A673 (cell line): ENCODE measurements at regions not wholly inside any gene's neighbourhood (a gene's known extent, or its start where the extent isn't known, plus 50 kb on each side); places are given as distances from the start of the nearest gene placed in this dataset.
"Not testable (repeated sequence)": the region's sequence is repeated elsewhere in the genome, so short reads cannot be mapped to it uniquely, and the experiment has no call there.

Experiments
- BruUV-seq: library from RNA; stranded (reverse); fragments of 400-500 nt; replicated peaks from 2 replicates; lab custom pipeline; 2021; lab: Mats Ljungman, UMichigan
- CTCF ChIA-PET: fragments of 300-600 bp; sonication (Branson Sonifier 250); formaldehyde crosslinking; loops from one replicate; lab custom pipeline; 2022; ENCODE audit warnings: antibody characterized with exemption; lab: Charles Lee
- POLR2A ChIA-PET: fragments of 300-600 bp; sonication (Branson Sonifier 250); formaldehyde crosslinking; loops from one replicate; lab custom pipeline; 2022; ENCODE audit warnings: antibody characterized with exemption; ENCODE audit not compliant: low non-redundant PET; lab: Charles Lee
- DNase-seq: peaks from one replicate; pipeline ENCODE4 v3.0.0-alpha.2; 2015; ENCODE audit warnings: low spot score
- H3K27ac ChIP-seq: fragments of 200-600 bp; sonication (generic); 2 replicates; pipeline ENCODE4 v1.5.1; 2016; ENCODE audit warnings: mixed run types, low read depth, mild to moderate bottlenecking, mixed read lengths, antibody characterized with exemption, low read length; ENCODE audit not compliant: poor library complexity, severe bottlenecking
- H3K27me3 ChIP-seq: fragments of 200-600 bp; sonication (generic); replicated peaks from 2 replicates; pipeline ENCODE4 v1.6.1; 2017; ENCODE audit warnings: mixed run types, low read depth, mild to moderate bottlenecking, mixed read lengths, antibody characterized with exemption, low read length; ENCODE audit not compliant: insufficient read depth, poor library complexity
- H3K36me3 ChIP-seq: fragments of 200-600 bp; sonication (generic); 2 replicates; pipeline ENCODE4 v1.6.1; 2016; ENCODE audit warnings: mixed run types, mild to moderate bottlenecking, mixed read lengths, antibody characterized with exemption, low read length; ENCODE audit not compliant: insufficient read depth, poor library complexity, severe bottlenecking
- H3K4me1 ChIP-seq: fragments of 200-600 bp; sonication (generic); 2 replicates; pipeline ENCODE4 v1.6.1; 2017; ENCODE audit warnings: mixed run types, mild to moderate bottlenecking, mixed read lengths, antibody characterized with exemption, low read length; ENCODE audit not compliant: insufficient read depth, poor library complexity, severe bottlenecking
- H3K4me3 ChIP-seq: fragments of 200-600 bp; sonication (generic); 2 replicates; pipeline ENCODE4 v1.5.1; 2016; ENCODE audit warnings: low read depth, mixed run types, mild to moderate bottlenecking, mixed read lengths, low read length; ENCODE audit not compliant: poor library complexity, severe bottlenecking
- H3K9me3 ChIP-seq: fragments of 200-600 bp; sonication (generic); 2 replicates; pipeline ENCODE4 v1.6.1; 2016; ENCODE audit warnings: mixed run types, low read depth, mild to moderate bottlenecking, mixed read lengths, antibody characterized with exemption, low read length; ENCODE audit not compliant: poor library complexity, severe bottlenecking
- EZH2 ChIP-seq: fragments of 200-600 bp; sonication (generic); IDR thresholded peaks from 2 replicates; pipeline ENCODE4 v1.6.1; 2017; ENCODE audit warnings: borderline replicate concordance, low read depth, mild to moderate bottlenecking, mixed read lengths, antibody characterized with exemption, low read length; ENCODE audit not compliant: poor library complexity, severe bottlenecking
- intact Hi-C: fragments of 100-400 bp; cut with micrococcal nuclease; formaldehyde crosslinking; loops from one replicate; pipeline ENCODE4 v1.10.0; 2022; ENCODE audit not compliant: unreplicated experiment
- TF ChIP-seq, protein P1 (sequence below): fragments of 300-800, 200-600 bp; sonication (generic); conservative IDR thresholded peaks from 2 replicates; pipeline ENCODE4 v1.5.1; 2017; ENCODE audit warnings: low read depth, mild to moderate bottlenecking, antibody characterized with exemption, low read length, moderate library complexity, mixed read lengths

DNA sequence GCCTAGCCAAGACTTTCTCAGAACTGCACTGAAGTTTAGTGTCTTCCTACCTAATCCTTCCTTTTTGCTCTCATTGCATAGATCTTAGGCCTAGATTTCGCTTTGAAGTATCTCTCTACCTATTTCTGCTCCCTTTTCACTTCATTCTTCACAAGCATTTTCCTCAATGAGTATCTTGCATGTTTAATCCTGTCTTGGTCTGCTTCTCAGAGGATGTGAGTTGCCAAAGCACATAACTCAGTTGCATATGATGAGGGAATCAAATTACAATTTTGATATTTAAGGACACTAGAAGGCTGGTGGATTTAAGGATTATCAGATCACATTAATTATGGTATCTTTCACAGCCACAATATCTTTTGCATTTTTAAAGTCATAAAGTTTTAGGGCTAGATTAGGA, 195.5 kb upstream of the DAAM1 start:
- no peaks in the 10 kb centered on the region for H3K27me3 ChIP-seq
- H3K36me3 ChIP-seq, result no peaks in the 10 kb centered on the region
- intact Hi-C loops, result no loop called here
- DNase-seq, result no peak
- H3K27ac ChIP-seq, result no peak overlapping the region
- H3K4me3 ChIP-seq, result no peak overlapping the region
- no peaks in the 10 kb centered on the region for H3K4me1 ChIP-seq
- H3K9me3 ChIP-seq, result no peaks in the 10 kb centered on the region
- TF ChIP-seq EZH2, result no peak
- TF ChIP-seq, protein P1, sequence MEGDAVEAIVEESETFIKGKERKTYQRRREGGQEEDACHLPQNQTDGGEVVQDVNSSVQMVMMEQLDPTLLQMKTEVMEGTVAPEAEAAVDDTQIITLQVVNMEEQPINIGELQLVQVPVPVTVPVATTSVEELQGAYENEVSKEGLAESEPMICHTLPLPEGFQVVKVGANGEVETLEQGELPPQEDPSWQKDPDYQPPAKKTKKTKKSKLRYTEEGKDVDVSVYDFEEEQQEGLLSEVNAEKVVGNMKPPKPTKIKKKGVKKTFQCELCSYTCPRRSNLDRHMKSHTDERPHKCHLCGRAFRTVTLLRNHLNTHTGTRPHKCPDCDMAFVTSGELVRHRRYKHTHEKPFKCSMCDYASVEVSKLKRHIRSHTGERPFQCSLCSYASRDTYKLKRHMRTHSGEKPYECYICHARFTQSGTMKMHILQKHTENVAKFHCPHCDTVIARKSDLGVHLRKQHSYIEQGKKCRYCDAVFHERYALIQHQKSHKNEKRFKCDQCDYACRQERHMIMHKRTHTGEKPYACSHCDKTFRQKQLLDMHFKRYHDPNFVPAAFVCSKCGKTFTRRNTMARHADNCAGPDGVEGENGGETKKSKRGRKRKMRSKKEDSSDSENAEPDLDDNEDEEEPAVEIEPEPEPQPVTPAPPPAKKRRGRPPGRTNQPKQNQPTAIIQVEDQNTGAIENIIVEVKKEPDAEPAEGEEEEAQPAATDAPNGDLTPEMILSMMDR, result no peak
- POLR2A ChIA-PET, result no interaction called here
- BruUV-seq, result no TSS peak
- CTCF ChIA-PET, result no interaction called here

DNA sequence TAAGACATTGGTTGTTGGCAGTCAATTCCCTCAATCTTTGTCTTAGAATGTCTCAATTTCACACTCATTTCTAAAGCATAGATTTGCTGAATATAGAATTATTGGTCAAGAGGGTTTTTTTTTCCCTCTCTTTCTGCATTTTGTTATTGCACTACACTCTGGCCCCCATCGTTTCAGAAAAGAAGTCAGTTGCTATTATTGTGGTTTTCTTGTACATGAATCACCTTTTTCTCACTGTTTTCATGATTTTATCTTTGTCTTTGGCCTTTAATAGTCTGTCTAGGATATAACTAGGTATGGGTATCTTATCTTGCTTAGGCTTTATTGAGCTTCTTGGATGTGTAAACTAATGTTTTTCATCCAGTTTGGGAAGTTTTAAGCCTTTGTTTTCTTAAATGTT, 194.3 kb upstream of the DAAM1 start:
- Histone ChIP-seq H3K27ac (no peak overlapping the region), H3K36me3 (no peaks in the 10 kb centered on the region), H3K27me3 (no peaks in the 10 kb centered on the region), H3K4me3 (no peak overlapping the region), H3K4me1 (no peaks in the 10 kb centered on the region), H3K9me3 (no peaks in the 10 kb centered on the region)
- TF ChIP-seq, protein P1, result no peak
- no peak for TF ChIP-seq EZH2
- intact Hi-C loops, result no loop called here
- ChIA-PET POLR2A (no interaction called here), CTCF (no interaction called here)
- DNase-seq, result no peak
- no TSS peak for BruUV-seq

DNA sequence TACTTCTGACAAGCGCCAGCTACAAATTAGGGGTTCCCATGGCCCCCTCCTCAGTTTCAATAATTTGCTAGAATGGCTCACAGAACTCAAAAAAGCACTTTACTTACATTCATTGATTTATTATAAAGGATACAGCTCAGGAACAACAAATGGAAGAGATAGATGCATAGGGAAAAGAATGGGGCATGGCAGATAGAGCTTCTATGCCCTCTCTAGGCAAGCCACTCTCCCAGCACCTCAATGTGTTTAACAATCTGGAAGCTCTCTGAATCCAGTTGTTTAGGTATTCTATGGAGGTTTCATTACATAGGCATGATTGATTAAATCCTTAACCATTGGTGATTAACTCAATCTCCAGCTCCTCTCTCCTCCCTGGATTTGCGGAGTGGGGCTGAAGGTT, 184.5 kb upstream of the DAAM1 start:
- Histone ChIP-seq H3K27ac (no peak overlapping the region), H3K27me3 (no peaks in the 10 kb centered on the region), H3K36me3 (no peaks in the 10 kb centered on the region), H3K4me3 (no peak overlapping the region), H3K9me3 (no peaks in the 10 kb centered on the region), H3K4me1 (no peaks in the 10 kb centered on the region)
- intact Hi-C loops, result no loop called here
- DNase-seq, result peak; percentile 4
- ChIA-PET CTCF (interaction anchor here (0.7 to 1.1 kb wide), 2 partner anchors 367 to 503 kb away, joined by 3 to 5 read pairs; no protein-coding TSS in a partner anchor), POLR2A (no interaction called here)
- TF ChIP-seq EZH2, result no peak
- TF ChIP-seq, protein P1, result peak; percentile 37; the same call in 1 of the 2 replicates
- no TSS peak for BruUV-seq

DNA sequence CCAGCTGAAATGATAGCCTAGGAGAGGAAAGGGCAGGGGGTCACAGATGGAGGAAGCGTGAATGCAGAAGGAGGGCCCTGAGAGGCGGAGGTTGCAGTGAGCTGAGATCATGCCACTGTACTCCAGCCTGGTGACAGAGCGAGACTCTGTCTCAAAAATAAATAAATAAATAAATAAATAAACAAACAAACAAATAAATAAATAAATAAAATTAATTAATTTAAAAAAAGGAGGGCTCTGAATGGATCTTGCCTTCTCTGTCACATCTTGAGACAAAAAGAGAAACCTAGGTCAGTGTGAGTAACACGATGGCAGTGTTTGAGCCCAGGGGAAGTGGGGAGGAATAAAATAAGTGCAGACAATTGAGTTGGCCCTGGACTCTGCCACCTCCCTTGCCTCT, 182.3 kb upstream of the DAAM1 start:
- H3K4me1 ChIP-seq, BruUV-seq, intact Hi-C loops, CTCF ChIA-PET, POLR2A ChIA-PET, H3K4me3 ChIP-seq, DNase-seq, H3K27me3 ChIP-seq, H3K36me3 ChIP-seq, H3K27ac ChIP-seq, H3K9me3 ChIP-seq: not testable (repeated sequence)
